Endodermal cell (in vitro differentiated cells): ENCODE measurements at regions not wholly inside any gene's neighbourhood (a gene's known extent, or its start where the extent isn't known, plus 50 kb on each side); places are given as distances from the start of the nearest gene placed in this dataset.

ENCODE experiments used
- DNase-seq: peaks from one replicate; pipeline ENCODE4 v3.0.0-alpha.2; 2017
- H3K27ac ChIP-seq: 2 replicates; pipeline ENCODE4 v1.5.1; 2013; ENCODE audit warnings: mild to moderate bottlenecking, low read depth, low read length, moderate library complexity
- H3K27me3 ChIP-seq: 2 replicates; pipeline ENCODE4 v1.6.1; 2013; ENCODE audit warnings: mild to moderate bottlenecking, low read length, moderate library complexity; ENCODE audit not compliant: insufficient read depth, control insufficient read depth, poor library complexity, severe bottlenecking
- H3K36me3 ChIP-seq: 2 replicates; pipeline ENCODE4 v1.7.0; 2013; ENCODE audit warnings: mild to moderate bottlenecking, low read length, moderate library complexity; ENCODE audit not compliant: control insufficient read depth, insufficient read depth
- H3K4me1 ChIP-seq: one replicate; pipeline ENCODE4 v1.7.0; 2013; ENCODE audit warnings: low read length; ENCODE audit not compliant: control insufficient read depth, insufficient read depth
- H3K4me3 ChIP-seq: 2 replicates; pipeline ENCODE4 v1.5.1; 2013; ENCODE audit warnings: mild to moderate bottlenecking, low read length, moderate library complexity
- H3K9ac ChIP-seq: 2 replicates; pipeline ENCODE4 v1.6.1; 2013; ENCODE audit warnings: mild to moderate bottlenecking, low read length, moderate library complexity; ENCODE audit not compliant: poor library complexity, severe bottlenecking; ENCODE audit errors: extremely low read depth
- H3K9me3 ChIP-seq: 2 replicates; pipeline ENCODE4 v1.6.1; 2013; ENCODE audit warnings: mild to moderate bottlenecking, low read length, moderate library complexity; ENCODE audit not compliant: control insufficient read depth
- H3K27ac Mint-ChIP-seq: 2 replicates; pipeline ENCODE4 v1.8.0; 2020; ENCODE audit warnings: mixed read lengths
- H3K27me3 Mint-ChIP-seq: 2 replicates; pipeline ENCODE4 v1.8.0; 2021; ENCODE audit warnings: mild to moderate bottlenecking, mixed read lengths; ENCODE audit not compliant: insufficient read depth
- H3K36me3 Mint-ChIP-seq: 2 replicates; pipeline ENCODE4 v1.8.0; 2020; ENCODE audit warnings: low read depth, mixed read lengths
- H3K4me1 Mint-ChIP-seq: 2 replicates; pipeline ENCODE4 v1.8.0; 2020; ENCODE audit warnings: mixed read lengths
- H3K4me3 Mint-ChIP-seq: 2 replicates; pipeline ENCODE4 v1.8.0; 2020; ENCODE audit warnings: mild to moderate bottlenecking, moderate library complexity, mixed read lengths
- H3K9me3 Mint-ChIP-seq: 2 replicates; pipeline ENCODE4 v1.8.0; 2020; ENCODE audit warnings: mild to moderate bottlenecking, mixed read lengths
- CTCF ChIP-seq: fragments of 200-600 bp; sonication (generic); conservative IDR thresholded peaks from 2 replicates; pipeline ENCODE4 v1.5.0; 2021; ENCODE audit warnings: antibody characterized with exemption, mild to moderate bottlenecking
- WGBS, 2 experiments: methylation state at CpG; one replicate each; pipeline versions ENCODE4 v1.1.5 to v1.1.7; 2013; ENCODE audit warnings: missing lambda C conversion rate in 2 of 2, mixed read lengths in 1 of 2; ENCODE audit not compliant: insufficient coverage in 1 of 2, insufficient read length in 1 of 2; 5-methylcytosine and 5-hydroxymethylcytosine counted together

DNA sequence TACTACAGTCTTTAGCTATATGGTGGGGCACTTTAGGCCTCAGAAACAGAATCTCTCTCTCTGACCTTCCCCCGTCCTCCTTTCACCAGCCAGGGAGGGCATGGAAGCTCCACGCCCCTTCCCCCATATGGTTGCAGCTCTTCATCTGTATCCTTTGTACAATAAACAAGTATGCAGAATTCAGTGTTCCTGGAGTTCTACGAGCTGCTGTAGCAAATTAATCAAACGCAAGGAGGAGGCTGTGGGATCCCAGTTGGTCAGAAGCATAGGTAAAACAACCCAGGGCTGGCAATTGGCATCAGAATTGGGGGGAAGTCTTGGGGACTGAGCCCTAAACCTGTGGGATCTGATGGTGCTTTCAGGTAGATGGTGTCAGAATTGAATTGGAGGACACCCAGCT, 163.7 kb upstream of the NLRP1 start:
- DNase-seq, result no peak
- H3K27me3 Mint-ChIP-seq, result peaks cover 4% of the 10 kb centered on the region
- no peak overlapping the region for H3K4me3 Mint-ChIP-seq
- no peak overlapping the region for H3K9ac ChIP-seq
- no peak for TF ChIP-seq CTCF
- no peaks in the 10 kb centered on the region for H3K36me3 ChIP-seq
- no peak overlapping the region for H3K4me3 ChIP-seq
- no peaks in the 10 kb centered on the region for H3K4me1 Mint-ChIP-seq
- no peaks in the 10 kb centered on the region for H3K36me3 Mint-ChIP-seq
- no peak overlapping the region for H3K27ac ChIP-seq
- no peak overlapping the region for H3K27ac Mint-ChIP-seq
- 90 to 100% methylated on average over 3 to 4 of the region's 4 CpGs for WGBS, 2 experiments
- H3K9me3 Mint-ChIP-seq, result no peaks in the 10 kb centered on the region
- H3K27me3 ChIP-seq, result no peaks in the 10 kb centered on the region
- no peaks in the 10 kb centered on the region for H3K4me1 ChIP-seq
- H3K9me3 ChIP-seq, result no peaks in the 10 kb centered on the region

GRCh38 chr17:5753421-5753820, 169.1 kb upstream of the NLRP1 start:
- H3K27me3 Mint-ChIP-seq, result peaks cover 10% of the 10 kb centered on the region
- TF ChIP-seq CTCF, result no peak
- no peaks in the 10 kb centered on the region for H3K36me3 ChIP-seq
- no peaks in the 10 kb centered on the region for H3K27me3 ChIP-seq
- 63 to 93% methylated on average over 1 to 2 of the region's 2 CpGs for WGBS, 2 experiments
- no peak overlapping the region for H3K9ac ChIP-seq
- no peaks in the 10 kb centered on the region for H3K4me1 Mint-ChIP-seq
- no peak for DNase-seq
- H3K4me3 ChIP-seq, result no peak overlapping the region
- H3K4me1 ChIP-seq, result no peaks in the 10 kb centered on the region
- no peak overlapping the region for H3K27ac ChIP-seq
- H3K4me3 Mint-ChIP-seq, result no peak overlapping the region
- H3K27ac Mint-ChIP-seq, result no peak overlapping the region
- H3K9me3 ChIP-seq, result no peaks in the 10 kb centered on the region
- no peaks in the 10 kb centered on the region for H3K36me3 Mint-ChIP-seq
- H3K9me3 Mint-ChIP-seq, result no peaks in the 10 kb centered on the region

- TF ChIP-seq CTCF, result no peak
- Histone ChIP-seq H3K9me3 (peaks cover 6% of the 10 kb centered on the region), H3K4me3 (no peak overlapping the region), H3K27me3 (no peaks in the 10 kb centered on the region), H3K9ac (no peak overlapping the region), H3K36me3 (no peaks in the 10 kb centered on the region), H3K4me1 (no peaks in the 10 kb centered on the region), H3K27ac (no peak overlapping the region)
- Mint-ChIP-seq H3K27ac (no peak overlapping the region), H3K9me3 (peaks cover 3% of the 10 kb centered on the region), H3K27me3 (peaks cover 20% of the 10 kb centered on the region), H3K4me1 (no peaks in the 10 kb centered on the region), H3K36me3 (no peaks in the 10 kb centered on the region), H3K4me3 (no peak overlapping the region)
- no peak for DNase-seq
- 89 to 91% methylated on average over 6 to 8 of the region's 8 CpGs for WGBS, 2 experiments
Measured at GRCh38 chr17:5757314-5757907, 173.1 kb upstream of the NLRP1 start.
